ENCODE measurements at regions not wholly inside any gene's neighbourhood (a gene's known extent, or its start where the extent isn't known, plus 50 kb on each side); places are given as distances from the start of the nearest gene placed in this dataset.

- no peak for TF ChIP-seq POLR2A (IDR thresholded peaks at IDR 0.05; ENCODE audit: low read length)
- no peak for TF ChIP-seq GATA1 (IDR thresholded peaks at IDR 0.05; ENCODE audit: low read depth, low read length)
Measured at GRCh38 chr4:159416996-159417395, 314.1 kb downstream of the RAPGEF2 start.

Measured in erythroblast (primary cell).